ENCODE measurements at regions not wholly inside any gene's neighbourhood (a gene's known extent, or its start where the extent isn't known, plus 50 kb on each side); places are given as distances from the start of the nearest gene placed in this dataset.

DNA sequence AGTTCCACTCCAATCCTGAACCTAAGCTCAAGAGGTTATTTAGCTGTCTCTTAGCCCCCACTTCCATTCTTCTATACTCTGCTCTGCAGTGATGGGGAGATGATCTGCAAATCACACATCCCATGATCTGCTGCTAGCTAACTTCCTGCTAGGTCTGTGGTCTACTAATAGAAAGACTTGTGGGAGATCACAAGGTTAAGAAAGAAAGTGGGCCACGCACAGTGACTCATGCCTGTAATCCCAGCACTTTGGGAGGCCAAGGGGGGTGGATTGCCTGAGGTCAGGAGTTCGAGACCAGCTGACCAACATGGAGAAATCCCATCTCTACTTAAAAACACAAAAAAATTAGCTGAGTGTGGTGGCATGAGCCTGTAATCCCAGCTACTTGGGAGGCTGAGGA, 471.1 kb upstream of the NWD2 start (continued):
- TF ChIP-seq, protein P1, sequence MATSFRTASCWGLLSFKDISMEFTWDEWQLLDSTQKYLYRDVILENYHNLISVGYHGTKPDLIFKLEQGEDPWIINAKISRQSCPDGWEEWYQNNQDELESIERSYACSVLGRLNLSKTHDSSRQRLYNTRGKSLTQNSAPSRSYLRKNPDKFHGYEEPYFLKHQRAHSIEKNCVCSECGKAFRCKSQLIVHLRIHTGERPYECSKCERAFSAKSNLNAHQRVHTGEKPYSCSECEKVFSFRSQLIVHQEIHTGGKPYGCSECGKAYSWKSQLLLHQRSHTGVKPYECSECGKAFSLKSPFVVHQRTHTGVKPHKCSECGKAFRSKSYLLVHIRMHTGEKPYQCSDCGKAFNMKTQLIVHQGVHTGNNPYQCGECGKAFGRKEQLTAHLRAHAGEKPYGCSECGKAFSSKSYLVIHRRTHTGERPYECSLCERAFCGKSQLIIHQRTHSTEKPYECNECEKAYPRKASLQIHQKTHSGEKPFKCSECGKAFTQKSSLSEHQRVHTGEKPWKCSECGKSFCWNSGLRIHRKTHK (tag by site-specific recombination; IDR thresholded peaks at IDR 0.05): no peak

DNA sequence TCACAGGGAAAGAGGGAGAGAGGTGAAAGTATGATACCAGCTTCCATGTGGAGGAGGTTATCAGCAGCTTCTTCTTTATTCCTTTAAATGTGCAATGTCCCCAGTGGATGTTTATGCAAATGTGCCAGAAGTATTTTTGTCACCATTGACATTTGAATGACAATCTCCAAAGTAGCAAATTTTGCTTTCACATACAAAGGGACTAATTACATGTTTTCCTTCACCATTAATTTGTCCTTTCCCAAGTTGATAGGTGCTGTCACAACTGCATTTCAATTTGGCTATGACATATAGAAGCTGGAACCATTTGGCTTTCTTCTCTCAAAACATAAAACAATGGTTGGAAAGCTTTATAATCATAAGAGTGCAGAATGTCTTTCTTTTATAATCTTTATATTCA, 469.0 kb upstream of the NWD2 start:
- no peaks in the 10 kb centered on the region for H3K9me3 ChIP-seq (ENCODE audit: control insufficient read depth, insufficient read depth, low read depth, low read length)
- no peaks in the 10 kb centered on the region for H3K4me1 ChIP-seq (ENCODE audit: control insufficient read depth, insufficient read depth, low read length)
- no peaks in the 10 kb centered on the region for H3K36me3 ChIP-seq (ENCODE audit: control insufficient read depth in 2 of 2, insufficient read depth in 1 of 2, low read length in 2 of 2)
- ChIA-PET CTCF (no interaction called here), POLR2A (no interaction called here)
- H3K27ac ChIP-seq (ENCODE audit: extremely low read depth, low read depth, low read length): no peak overlapping the region
- H3K4me3 ChIP-seq (ENCODE audit: low read depth, low read length): no peak overlapping the region
- no peak for TF ChIP-seq ZNF701 (tag by site-specific recombination; IDR thresholded peaks at IDR 0.05)
- TF ChIP-seq FEZF1 (tag by site-specific recombination; IDR thresholded peaks at IDR 0.05): no peak
- TF ChIP-seq PRDM1 (tag by site-specific recombination; IDR thresholded peaks at IDR 0.05): no peak
- TF ChIP-seq, protein P1 (tag by site-specific recombination; IDR thresholded peaks at IDR 0.05): no peak
- no peak for TF ChIP-seq ZNF132 (tag by site-specific recombination; IDR thresholded peaks at IDR 0.05; ENCODE audit: borderline replicate concordance)
- TF ChIP-seq ZNF596 (tag by site-specific recombination; IDR thresholded peaks at IDR 0.05): no peak
- TF ChIP-seq ZNF394 (tag by site-specific recombination; IDR thresholded peaks at IDR 0.05; ENCODE audit: borderline replicate concordance): no peak
- TF ChIP-seq ZNF777 (tag by site-specific recombination; IDR thresholded peaks at IDR 0.05; ENCODE audit: borderline replicate concordance): no peak
- no peak for TF ChIP-seq ZNF560 (tag by site-specific recombination; IDR thresholded peaks at IDR 0.05; ENCODE audit: borderline replicate concordance)
- no peak for TF ChIP-seq ZNF335 (tag by site-specific recombination; conservative IDR thresholded peaks at IDR 0.05)
- TF ChIP-seq ZNF391 (tag by site-specific recombination; IDR thresholded peaks at IDR 0.05; ENCODE audit: borderline replicate concordance, low read depth): no peak
- no peak for TF ChIP-seq ZNF350 (tag by site-specific recombination; IDR thresholded peaks at IDR 0.05)
- TF ChIP-seq, protein P2, sequence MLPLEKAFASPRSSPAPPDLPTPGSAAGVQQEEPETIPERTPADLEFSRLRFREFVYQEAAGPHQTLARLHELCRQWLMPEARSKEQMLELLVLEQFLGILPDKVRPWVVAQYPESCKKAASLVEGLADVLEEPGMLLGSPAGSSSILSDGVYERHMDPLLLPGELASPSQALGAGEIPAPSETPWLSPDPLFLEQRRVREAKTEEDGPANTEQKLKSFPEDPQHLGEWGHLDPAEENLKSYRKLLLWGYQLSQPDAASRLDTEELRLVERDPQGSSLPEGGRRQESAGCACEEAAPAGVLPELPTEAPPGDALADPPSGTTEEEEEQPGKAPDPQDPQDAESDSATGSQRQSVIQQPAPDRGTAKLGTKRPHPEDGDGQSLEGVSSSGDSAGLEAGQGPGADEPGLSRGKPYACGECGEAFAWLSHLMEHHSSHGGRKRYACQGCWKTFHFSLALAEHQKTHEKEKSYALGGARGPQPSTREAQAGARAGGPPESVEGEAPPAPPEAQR (tag by site-specific recombination; IDR thresholded peaks at IDR 0.05): no peak

DNA sequence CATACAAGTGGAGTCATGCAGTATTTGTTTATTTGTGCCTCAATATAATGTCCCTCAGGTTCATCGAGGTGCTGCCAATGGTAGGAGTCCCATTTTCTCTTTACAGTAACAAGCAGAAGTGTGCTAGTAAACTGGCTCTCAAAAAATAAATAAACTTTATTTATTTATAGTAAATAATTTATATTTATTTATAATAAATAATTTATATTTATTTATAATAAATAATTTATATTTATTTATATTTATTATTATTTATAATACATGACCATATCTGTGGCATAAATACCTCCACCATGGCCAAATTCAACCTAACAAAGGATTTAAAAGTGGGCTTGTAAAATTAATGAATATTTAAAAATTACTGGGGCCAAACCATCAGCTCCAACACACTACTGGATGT, 464.9 kb upstream of the NWD2 start:
- no peaks in the 10 kb centered on the region for H3K36me3 ChIP-seq (ENCODE audit: control insufficient read depth in 2 of 2, insufficient read depth in 1 of 2, low read length in 2 of 2)
- no peak for TF ChIP-seq ZNF624 (tag by site-specific recombination; IDR thresholded peaks at IDR 0.05)
- no peak overlapping the region for H3K4me3 ChIP-seq (ENCODE audit: low read depth, low read length)
- H3K4me1 ChIP-seq (ENCODE audit: control insufficient read depth, insufficient read depth, low read length): no peaks in the 10 kb centered on the region
- H3K27ac ChIP-seq (ENCODE audit: extremely low read depth, low read depth, low read length): no peak overlapping the region
- POLR2A ChIA-PET: no interaction called here
- no peaks in the 10 kb centered on the region for H3K9me3 ChIP-seq (ENCODE audit: control insufficient read depth, insufficient read depth, low read depth, low read length)
- CTCF ChIA-PET: no interaction called here

DNA sequence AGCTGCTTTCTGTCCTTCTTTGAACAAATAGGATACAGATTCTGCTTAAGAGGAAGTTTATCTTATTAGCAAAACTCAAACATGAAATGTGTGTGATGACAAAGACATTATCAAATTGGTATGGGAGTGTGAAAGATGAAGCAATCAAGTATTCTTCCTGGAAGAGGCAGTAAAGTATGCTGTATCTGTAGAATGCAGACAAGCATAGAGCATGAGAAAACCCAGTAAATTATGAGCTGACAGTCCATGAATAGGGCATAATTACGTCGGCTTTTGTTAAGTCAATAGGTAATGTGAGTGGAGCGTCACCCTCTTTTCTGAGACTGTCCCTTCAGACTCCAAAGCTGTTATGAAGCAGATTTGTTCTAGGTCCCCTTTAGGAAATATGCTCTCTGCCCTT, 458.6 kb upstream of the NWD2 start:
- H3K27ac ChIP-seq (ENCODE audit: extremely low read depth, low read depth, low read length): no peak overlapping the region
- ChIA-PET CTCF (no interaction called here), POLR2A (no interaction called here)
- no peaks in the 10 kb centered on the region for H3K9me3 ChIP-seq (ENCODE audit: control insufficient read depth, insufficient read depth, low read depth, low read length)
- no peaks in the 10 kb centered on the region for H3K4me1 ChIP-seq (ENCODE audit: control insufficient read depth, insufficient read depth, low read length)
- no peak for TF ChIP-seq ZNF76 (tag by site-specific recombination; IDR thresholded peaks at IDR 0.05; ENCODE audit: borderline replicate concordance, low read depth)
- no peak for TF ChIP-seq HOXC10 (CRISPR knock-in tag; IDR thresholded peaks at IDR 0.05)
- TF ChIP-seq ZNF777 (tag by site-specific recombination; IDR thresholded peaks at IDR 0.05; ENCODE audit: borderline replicate concordance): no peak
- no peak for TF ChIP-seq ZNF157 (tag by site-specific recombination; IDR thresholded peaks at IDR 0.05)
- no peak for TF ChIP-seq ZNF610 (tag by site-specific recombination; IDR thresholded peaks at IDR 0.05; ENCODE audit: borderline replicate concordance)
- TF ChIP-seq ZNF791 (tag by site-specific recombination; IDR thresholded peaks at IDR 0.05): no peak
- TF ChIP-seq ZNF132 (tag by site-specific recombination; IDR thresholded peaks at IDR 0.05; ENCODE audit: borderline replicate concordance): no peak
- TF ChIP-seq, protein P3, sequence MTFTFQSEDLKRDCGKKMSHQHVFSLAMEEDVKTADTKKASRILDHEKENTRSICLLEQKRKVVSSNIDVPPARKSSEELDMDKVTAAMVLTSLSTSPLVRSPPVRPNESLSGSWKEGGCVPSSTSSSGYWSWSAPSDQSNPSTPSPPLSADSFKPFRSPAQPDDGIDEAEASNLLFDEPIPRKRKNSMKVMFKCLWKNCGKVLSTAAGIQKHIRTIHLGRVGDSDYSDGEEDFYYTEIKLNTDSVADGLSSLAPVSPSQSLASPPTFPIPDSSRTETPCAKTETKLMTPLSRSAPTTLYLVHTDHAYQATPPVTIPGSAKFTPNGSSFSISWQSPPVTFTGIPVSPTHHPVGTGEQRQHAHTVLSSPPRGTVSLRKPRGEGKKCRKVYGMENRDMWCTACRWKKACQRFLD (tag by site-specific recombination; IDR thresholded peaks at IDR 0.05): no peak
- TF ChIP-seq MEIS1 (CRISPR knock-in tag; IDR thresholded peaks at IDR 0.05; ENCODE audit: borderline replicate concordance): no peak
- no peak for TF ChIP-seq ZNF366 (tag by site-specific recombination; conservative IDR thresholded peaks at IDR 0.05)
- no peak for TF ChIP-seq ZNF404 (tag by site-specific recombination; IDR thresholded peaks at IDR 0.05)
- TF ChIP-seq ZNF548 (tag by site-specific recombination; IDR thresholded peaks at IDR 0.05): no peak
- no peak overlapping the region for H3K4me3 ChIP-seq (ENCODE audit: low read depth, low read length)
- no peaks in the 10 kb centered on the region for H3K36me3 ChIP-seq (ENCODE audit: control insufficient read depth in 2 of 2, insufficient read depth in 1 of 2, low read length in 2 of 2)

All from HEK293 (cell line).